HCT116 (cell line): ENCODE measurements at regions not wholly inside any gene's neighbourhood (a gene's known extent, or its start where the extent isn't known, plus 50 kb on each side); places are given as distances from the start of the nearest gene placed in this dataset.

Experiments used
- ATAC-seq: fragments of 200-7000 bp; cut with Tn5 transposase; 2 replicates; pipeline ENCODE4 v1.9.1; 2020; ENCODE audit warnings: mild to moderate bottlenecking, moderate library complexity
- BruUV-seq: library from RNA; stranded (reverse); fragments of 400-500 nt; replicated peaks from 2 replicates; lab custom pipeline; 2021; lab: Mats Ljungman, UMichigan
- CTCF ChIA-PET: fragments of 300-600 bp; sonication (Branson Sonifier 250); formaldehyde crosslinking; loops from one replicate; lab custom pipeline; 2021; ENCODE audit warnings: antibody characterized with exemption; lab: Charles Lee
- POLR2A ChIA-PET: fragments of 300-600, 350-600 bp; sonication (Branson Sonifier 250); formaldehyde crosslinking; loops from one replicate; lab custom pipeline; 2021; ENCODE audit warnings: antibody characterized with exemption; lab: Charles Lee
- RAD21 ChIA-PET, 2 experiments: fragments of 300-600 bp; sonication (Branson Sonifier 250); formaldehyde crosslinking; loops; one replicate each; lab custom pipeline; 2023; ENCODE audit warnings: low total read pairs in 2 of 2; ENCODE audit not compliant: uncharacterized antibody in 2 of 2, unreplicated experiment in 2 of 2, low non-redundant PET in 1 of 2; lab: Charles Lee
- DNase-seq: peaks from one replicate; pipeline ENCODE4 v3.0.0-alpha.2; 2010; ENCODE audit warnings: low read depth, low spot score
- H2AFZ ChIP-seq: fragments of 200-600 bp; shearing (Covaris generic), sonication (generic); 2 replicates; pipeline ENCODE4 v1.6.1; 2017; ENCODE audit warnings: low read depth, mixed run types, mixed read lengths, antibody characterized with exemption, low read length; ENCODE audit not compliant: poor library complexity, severe bottlenecking
- H3K27ac ChIP-seq: 2 replicates; pipeline ENCODE4 v1.5.1; 2012; ENCODE audit warnings: low read depth, low read length
- H3K27me3 ChIP-seq: fragments of 200-600 bp; sonication (generic); 2 replicates; pipeline ENCODE4 v1.6.1; 2016; ENCODE audit warnings: mixed run types, low read length, mixed read lengths; ENCODE audit not compliant: insufficient read depth
- H3K36me3 ChIP-seq, 2 experiments: fragments of 200-500 bp in 1 of 2; fragments of 200-600 bp in 1 of 2; sonication (Bioruptor generic) in 1 of 2; sonication (generic) in 1 of 2; 2 replicates each; pipeline versions ENCODE4 v1.5.1 to v1.6.1; 2014 to 2016; ENCODE audit warnings: low read length in 2 of 2, inconsistent platforms in 1 of 2, mixed read lengths in 1 of 2, mixed run types in 1 of 2; ENCODE audit not compliant: insufficient read depth in 2 of 2, control insufficient read depth in 1 of 2
- H3K4me1 ChIP-seq, 2 experiments: fragments of 200-600 bp in 1 of 2; sonication (generic) in 1 of 2; 2 replicates each; pipeline versions ENCODE4 v1.5.1 to v1.6.1; 2012 to 2017; ENCODE audit warnings: low read length in 2 of 2, inconsistent platforms in 1 of 2, mild to moderate bottlenecking in 1 of 2, mixed read lengths in 1 of 2, mixed run types in 1 of 2, moderate library complexity in 1 of 2; ENCODE audit not compliant: insufficient read depth in 2 of 2, control insufficient read depth in 1 of 2
- H3K4me2 ChIP-seq: fragments of 200-600 bp; sonication (generic); 2 replicates; pipeline ENCODE4 v1.6.1; 2017; ENCODE audit warnings: mixed run types, low read length, mixed read lengths
- H3K4me3 ChIP-seq, 2 experiments: fragments of 200-600 bp in 1 of 2; sonication (generic) in 1 of 2; replicated peaks in 1 of 2; 2 replicates each; pipeline ENCODE4 v1.5.1; 2011 to 2016; ENCODE audit warnings: low read length in 2 of 2, control low read depth in 1 of 2, low read depth in 1 of 2, mild to moderate bottlenecking in 1 of 2, mixed read lengths in 1 of 2, mixed run types in 1 of 2
- H3K79me2 ChIP-seq: fragments of 200-600 bp; sonication (generic); 2 replicates; pipeline ENCODE4 v1.6.1; 2017; ENCODE audit warnings: mild to moderate bottlenecking, mixed run types, low read length, moderate library complexity, mixed read lengths; ENCODE audit not compliant: insufficient read depth
- H3K9ac ChIP-seq: fragments of 200-600 bp; sonication (generic); 2 replicates; pipeline ENCODE4 v1.6.1; 2016; ENCODE audit warnings: low read length, mixed read lengths
- H3K9me2 ChIP-seq: fragments of 200-600 bp; sonication (generic), shearing (Covaris generic); 2 replicates; pipeline ENCODE4 v1.6.1; 2017; ENCODE audit warnings: mixed run types, mild to moderate bottlenecking, moderate library complexity; ENCODE audit not compliant: insufficient read depth
- H3K9me3 ChIP-seq, 2 experiments: fragments of 200-500 bp in 1 of 2; fragments of 200-600 bp in 1 of 2; sonication (Bioruptor generic) in 1 of 2; sonication (generic) in 1 of 2; 2 replicates each; pipeline ENCODE4 v1.6.1; 2014 to 2017; ENCODE audit warnings: low read length in 2 of 2, mixed read lengths in 2 of 2, inconsistent platforms in 1 of 2, low read depth in 1 of 2, mild to moderate bottlenecking in 1 of 2, mixed run types in 1 of 2, moderate library complexity in 1 of 2; ENCODE audit not compliant: control insufficient read depth in 1 of 2, insufficient read depth in 1 of 2
- H4K20me1 ChIP-seq: fragments of 200-600 bp; sonication (generic), shearing (Covaris generic); 2 replicates; pipeline ENCODE4 v1.6.1; 2017; ENCODE audit warnings: mixed run types, mild to moderate bottlenecking, moderate library complexity; ENCODE audit not compliant: insufficient read depth
- CBX3 ChIP-seq: IDR thresholded peaks from 2 replicates; pipeline ENCODE4 v1.6.1; 2012; ENCODE audit warnings: low read depth
- CEBPB ChIP-seq: IDR thresholded peaks from 2 replicates; pipeline ENCODE4 v1.6.1; 2012; ENCODE audit warnings: low read depth
- EGR1 ChIP-seq: IDR thresholded peaks from 2 replicates; pipeline ENCODE4 v1.6.1; 2012; ENCODE audit warnings: low read depth
- ELF1 ChIP-seq: IDR thresholded peaks from 2 replicates; pipeline ENCODE4 v1.6.1; 2012; ENCODE audit warnings: low read depth, borderline replicate concordance
- EZH2 ChIP-seq: fragments of 200-600 bp; sonication (generic); IDR thresholded peaks from 2 replicates; pipeline ENCODE4 v1.6.1; 2017; ENCODE audit warnings: antibody characterized with exemption, mixed run types
- EZH2phosphoT487 ChIP-seq: fragments of 200-600 bp; IDR thresholded peaks from 2 replicates; pipeline ENCODE4 v1.6.1; 2018; ENCODE audit warnings: antibody characterized with exemption, borderline replicate concordance
- FOSL1 ChIP-seq: IDR thresholded peaks from 2 replicates; pipeline ENCODE4 v1.6.1; 2012; ENCODE audit warnings: low read depth
- POLR2AphosphoS5 ChIP-seq: IDR thresholded peaks from 2 replicates; pipeline ENCODE4 v1.6.1; 2011; ENCODE audit warnings: mild to moderate bottlenecking, low read depth, low read length, moderate library complexity
- SP1 ChIP-seq: IDR thresholded peaks from 2 replicates; pipeline ENCODE4 v1.6.1; 2012; ENCODE audit warnings: low read depth
- SRF ChIP-seq: IDR thresholded peaks from 2 replicates; pipeline ENCODE4 v1.6.1; 2012; ENCODE audit warnings: low read depth
- ZNF274 ChIP-seq: fragments of 200-500 bp; sonication (Bioruptor generic); IDR thresholded peaks from 2 replicates; pipeline ENCODE4 v1.6.1; 2014; ENCODE audit warnings: mild to moderate bottlenecking, low read depth, low read length, inconsistent platforms
- intact Hi-C: fragments of 100-400 bp; cut with micrococcal nuclease; formaldehyde crosslinking; loops from 2 replicates; pipeline ENCODE4 v1.10.0; 2022
- TF ChIP-seq, protein P1 (sequence below): IDR thresholded peaks from 2 replicates; pipeline ENCODE4 v1.6.1; 2012
- TF ChIP-seq, protein P2 (sequence below): IDR thresholded peaks from 2 replicates; pipeline ENCODE4 v1.6.1; 2012; ENCODE audit warnings: low read depth
- TF ChIP-seq, protein P3 (sequence below), 3 experiments: fragments of 200-600 bp in 1 of 3; sonication (generic) in 1 of 3; IDR thresholded peaks in 2 of 3; conservative IDR thresholded peaks in 1 of 3; 2 replicates each; pipeline ENCODE4 v1.5.1; 2012 to 2017; ENCODE audit warnings: low read depth in 2 of 3, low read length in 2 of 3, antibody characterized with exemption in 1 of 3, borderline replicate concordance in 1 of 3, control low read depth in 1 of 3, mild to moderate bottlenecking in 1 of 3, mixed read lengths in 1 of 3, mixed run types in 1 of 3, moderate library complexity in 1 of 3; ENCODE audit not compliant: insufficient read depth in 1 of 3

DNA sequence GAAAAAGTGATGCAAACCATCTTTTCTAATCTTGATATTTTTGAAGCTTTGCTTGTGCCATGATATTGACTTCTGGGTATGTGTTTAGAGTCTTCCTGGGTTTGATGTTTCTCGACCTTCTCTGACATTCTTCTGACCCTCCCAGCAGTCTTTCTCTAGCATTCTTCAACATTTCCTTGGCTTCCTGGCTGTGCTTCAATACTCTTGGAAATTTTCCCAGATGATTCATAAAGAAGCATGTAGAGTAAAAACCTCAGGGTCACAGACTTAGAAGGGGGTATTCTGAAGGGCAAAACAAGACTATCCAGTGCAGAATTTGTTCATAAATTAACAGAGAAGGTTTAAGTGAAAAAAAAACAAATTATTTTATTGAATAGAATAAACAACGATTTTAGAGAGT is 946.3 kb upstream of the PCDH9 start:
- TF ChIP-seq FOSL1: 0 out of 2 replicates have a peak, but pooled peaks have one; percentile 27
- no peak for TF ChIP-seq ELF1
- TF ChIP-seq, all 23 proteins: peak for 1

DNA sequence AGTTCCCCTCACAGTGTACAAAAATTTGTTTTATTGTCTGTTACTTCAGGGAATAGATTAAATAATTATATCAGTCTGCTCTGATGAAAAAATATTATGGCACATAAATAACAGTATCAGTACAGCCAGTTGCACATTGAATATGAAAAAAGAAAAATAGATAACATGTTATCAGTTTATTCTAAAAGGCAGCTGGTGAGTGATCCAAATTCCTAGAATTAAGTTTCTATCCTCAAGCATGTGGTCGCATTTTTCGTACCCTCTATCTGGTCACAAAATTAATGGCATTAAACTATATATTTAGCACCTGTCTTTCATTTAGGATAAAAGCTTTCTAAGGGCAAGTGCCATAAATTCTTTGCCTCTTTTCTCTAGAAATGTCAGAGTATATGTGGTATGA is 944.8 kb upstream of the PCDH9 start:
- Histone ChIP-seq H2AFZ (no peak overlapping the region), H3K4me3 (no peak overlapping the region), H3K9ac (no peak overlapping the region), H3K27ac (no peak overlapping the region), H3K27me3 (no peaks in the 10 kb centered on the region), H3K9me2 (no peaks in the 10 kb centered on the region), H3K79me2 (no peaks in the 10 kb centered on the region), H3K36me3 (no peaks in the 10 kb centered on the region), H3K4me1 (no peaks in the 10 kb centered on the region), H3K4me2 (no peak overlapping the region), H4K20me1 (no peaks in the 10 kb centered on the region), H3K9me3 (no peaks in the 10 kb centered on the region; a peak in 1 of 4 replicates)
- ChIA-PET RAD21 (no interaction called here), POLR2A (no interaction called here), CTCF (no interaction called here)
- TF ChIP-seq, protein P1, sequence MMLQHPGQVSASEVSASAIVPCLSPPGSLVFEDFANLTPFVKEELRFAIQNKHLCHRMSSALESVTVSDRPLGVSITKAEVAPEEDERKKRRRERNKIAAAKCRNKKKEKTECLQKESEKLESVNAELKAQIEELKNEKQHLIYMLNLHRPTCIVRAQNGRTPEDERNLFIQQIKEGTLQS: no peak
- TF ChIP-seq ELF1: no peak
- no peak for TF ChIP-seq SP1
- TF ChIP-seq CEBPB: no peak
- no peak for TF ChIP-seq EZH2
- TF ChIP-seq, protein P2, sequence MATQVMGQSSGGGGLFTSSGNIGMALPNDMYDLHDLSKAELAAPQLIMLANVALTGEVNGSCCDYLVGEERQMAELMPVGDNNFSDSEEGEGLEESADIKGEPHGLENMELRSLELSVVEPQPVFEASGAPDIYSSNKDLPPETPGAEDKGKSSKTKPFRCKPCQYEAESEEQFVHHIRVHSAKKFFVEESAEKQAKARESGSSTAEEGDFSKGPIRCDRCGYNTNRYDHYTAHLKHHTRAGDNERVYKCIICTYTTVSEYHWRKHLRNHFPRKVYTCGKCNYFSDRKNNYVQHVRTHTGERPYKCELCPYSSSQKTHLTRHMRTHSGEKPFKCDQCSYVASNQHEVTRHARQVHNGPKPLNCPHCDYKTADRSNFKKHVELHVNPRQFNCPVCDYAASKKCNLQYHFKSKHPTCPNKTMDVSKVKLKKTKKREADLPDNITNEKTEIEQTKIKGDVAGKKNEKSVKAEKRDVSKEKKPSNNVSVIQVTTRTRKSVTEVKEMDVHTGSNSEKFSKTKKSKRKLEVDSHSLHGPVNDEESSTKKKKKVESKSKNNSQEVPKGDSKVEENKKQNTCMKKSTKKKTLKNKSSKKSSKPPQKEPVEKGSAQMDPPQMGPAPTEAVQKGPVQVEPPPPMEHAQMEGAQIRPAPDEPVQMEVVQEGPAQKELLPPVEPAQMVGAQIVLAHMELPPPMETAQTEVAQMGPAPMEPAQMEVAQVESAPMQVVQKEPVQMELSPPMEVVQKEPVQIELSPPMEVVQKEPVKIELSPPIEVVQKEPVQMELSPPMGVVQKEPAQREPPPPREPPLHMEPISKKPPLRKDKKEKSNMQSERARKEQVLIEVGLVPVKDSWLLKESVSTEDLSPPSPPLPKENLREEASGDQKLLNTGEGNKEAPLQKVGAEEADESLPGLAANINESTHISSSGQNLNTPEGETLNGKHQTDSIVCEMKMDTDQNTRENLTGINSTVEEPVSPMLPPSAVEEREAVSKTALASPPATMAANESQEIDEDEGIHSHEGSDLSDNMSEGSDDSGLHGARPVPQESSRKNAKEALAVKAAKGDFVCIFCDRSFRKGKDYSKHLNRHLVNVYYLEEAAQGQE: no peak
- no peak for TF ChIP-seq FOSL1
- TF ChIP-seq EGR1: no peak
- no peak for TF ChIP-seq CBX3
- TF ChIP-seq POLR2AphosphoS5: no peak
- no peak for TF ChIP-seq ZNF274
- TF ChIP-seq, protein P3, sequence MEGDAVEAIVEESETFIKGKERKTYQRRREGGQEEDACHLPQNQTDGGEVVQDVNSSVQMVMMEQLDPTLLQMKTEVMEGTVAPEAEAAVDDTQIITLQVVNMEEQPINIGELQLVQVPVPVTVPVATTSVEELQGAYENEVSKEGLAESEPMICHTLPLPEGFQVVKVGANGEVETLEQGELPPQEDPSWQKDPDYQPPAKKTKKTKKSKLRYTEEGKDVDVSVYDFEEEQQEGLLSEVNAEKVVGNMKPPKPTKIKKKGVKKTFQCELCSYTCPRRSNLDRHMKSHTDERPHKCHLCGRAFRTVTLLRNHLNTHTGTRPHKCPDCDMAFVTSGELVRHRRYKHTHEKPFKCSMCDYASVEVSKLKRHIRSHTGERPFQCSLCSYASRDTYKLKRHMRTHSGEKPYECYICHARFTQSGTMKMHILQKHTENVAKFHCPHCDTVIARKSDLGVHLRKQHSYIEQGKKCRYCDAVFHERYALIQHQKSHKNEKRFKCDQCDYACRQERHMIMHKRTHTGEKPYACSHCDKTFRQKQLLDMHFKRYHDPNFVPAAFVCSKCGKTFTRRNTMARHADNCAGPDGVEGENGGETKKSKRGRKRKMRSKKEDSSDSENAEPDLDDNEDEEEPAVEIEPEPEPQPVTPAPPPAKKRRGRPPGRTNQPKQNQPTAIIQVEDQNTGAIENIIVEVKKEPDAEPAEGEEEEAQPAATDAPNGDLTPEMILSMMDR (IDR thresholded peaks at IDR 0.05 in 2 of 3, conservative IDR thresholded peaks at IDR 0.05 in 1 of 3; ENCODE audit: borderline replicate concordance in 1 of 3, insufficient read depth in 1 of 3, low read depth in 2 of 3, low read length in 2 of 3): no peak
- TF ChIP-seq EZH2phosphoT487: no peak
- no peak for TF ChIP-seq SRF
- intact Hi-C loops: no loop called here
- no TSS peak for BruUV-seq
- ATAC-seq: no peak
- DNase-seq: no peak

More for the DNA sequence above, 946.3 kb upstream of the PCDH9 start:
- Histone ChIP-seq H3K36me3 (no peaks in the 10 kb centered on the region), H3K27ac (no peak overlapping the region), H2AFZ (no peak overlapping the region), H3K79me2 (no peaks in the 10 kb centered on the region), H3K4me2 (no peak overlapping the region), H3K4me1 (no peaks in the 10 kb centered on the region), H3K9me3 (no peaks in the 10 kb centered on the region; a peak in 1 of 4 replicates), H3K4me3 (no peak overlapping the region), H3K9ac (no peak overlapping the region), H3K9me2 (no peaks in the 10 kb centered on the region), H3K27me3 (no peaks in the 10 kb centered on the region), H4K20me1 (no peaks in the 10 kb centered on the region)
- ATAC-seq: no peak
- ChIA-PET POLR2A (no interaction called here), RAD21 (no interaction called here), CTCF (no interaction called here)
- no TSS peak for BruUV-seq
- intact Hi-C loops: no loop called here
- DNase-seq: peak; percentile 4
